H1 (cell line): ENCODE measurements at regions not wholly inside any gene's neighbourhood (a gene's known extent, or its start where the extent isn't known, plus 50 kb on each side); places are given as distances from the start of the nearest gene placed in this dataset.

Source experiments
- CHD2 ChIP-seq: IDR thresholded peaks from 2 replicates; pipeline ENCODE4 v1.6.1; 2012; ENCODE audit warnings: low read length, improper control_type of control experiment
- EP300 ChIP-seq, 2 experiments: IDR thresholded peaks; 1 replicate in 1 of 2; 2 replicates in 1 of 2; pipeline ENCODE4 v1.6.1; 2011 to 2012; ENCODE audit warnings: low read depth in 2 of 2, low read length in 2 of 2, mild to moderate bottlenecking in 2 of 2, borderline replicate concordance in 1 of 2, inconsistent platforms in 1 of 2, moderate library complexity in 1 of 2
- FOSL1 ChIP-seq: IDR thresholded peaks from 2 replicates; pipeline ENCODE4 v1.6.1; 2011; ENCODE audit warnings: mild to moderate bottlenecking, low read depth, low read length, moderate library complexity; ENCODE audit not compliant: insufficient read depth
- HDAC6 ChIP-seq: IDR thresholded peaks from one replicate; pipeline ENCODE4 v1.7.1; 2012; ENCODE audit warnings: low read depth, mild to moderate bottlenecking, inconsistent platforms, low read length, moderate library complexity
- JUND ChIP-seq: IDR thresholded peaks from 2 replicates; pipeline ENCODE4 v1.6.1; 2011; ENCODE audit warnings: mild to moderate bottlenecking, improper control_type of control experiment, low read length
- RBBP5 ChIP-seq: IDR thresholded peaks from 2 replicates; pipeline ENCODE4 v1.7.1; 2012; ENCODE audit warnings: low read depth, mild to moderate bottlenecking, inconsistent platforms, low read length, moderate library complexity, borderline replicate concordance
- RNF2 ChIP-seq: fragments of 200-900, 300-1000 bp; sonication (generic); IDR thresholded peaks from 2 replicates; pipeline ENCODE4 v1.7.1; 2016; ENCODE audit warnings: borderline replicate concordance, low read depth, mild to moderate bottlenecking, antibody characterized with exemption, low read length; ENCODE audit not compliant: poor library complexity, severe bottlenecking; ENCODE audit errors: missing control alignments
- SIN3A ChIP-seq, 2 experiments: IDR thresholded peaks in 1 of 2; conservative IDR thresholded peaks in 1 of 2; 2 replicates each; pipeline ENCODE4 v1.6.1; 2011 to 2012; ENCODE audit warnings: low read length in 2 of 2, improper control_type of control experiment in 1 of 2, low read depth in 1 of 2, mild to moderate bottlenecking in 1 of 2
- TF ChIP-seq, protein P1 (sequence below): fragments of 300-600 bp; sonication (generic); IDR thresholded peaks from 2 replicates; pipeline ENCODE4 v1.7.1; 2012; ENCODE audit warnings: low read length, moderate library complexity, mild to moderate bottlenecking, inconsistent platforms; ENCODE audit not compliant: insufficient replicate concordance

GRCh38 chr15:81839387-81839786 lies 206.4 kb downstream of the MEX3B start (continued):
- TF ChIP-seq, protein P1, sequence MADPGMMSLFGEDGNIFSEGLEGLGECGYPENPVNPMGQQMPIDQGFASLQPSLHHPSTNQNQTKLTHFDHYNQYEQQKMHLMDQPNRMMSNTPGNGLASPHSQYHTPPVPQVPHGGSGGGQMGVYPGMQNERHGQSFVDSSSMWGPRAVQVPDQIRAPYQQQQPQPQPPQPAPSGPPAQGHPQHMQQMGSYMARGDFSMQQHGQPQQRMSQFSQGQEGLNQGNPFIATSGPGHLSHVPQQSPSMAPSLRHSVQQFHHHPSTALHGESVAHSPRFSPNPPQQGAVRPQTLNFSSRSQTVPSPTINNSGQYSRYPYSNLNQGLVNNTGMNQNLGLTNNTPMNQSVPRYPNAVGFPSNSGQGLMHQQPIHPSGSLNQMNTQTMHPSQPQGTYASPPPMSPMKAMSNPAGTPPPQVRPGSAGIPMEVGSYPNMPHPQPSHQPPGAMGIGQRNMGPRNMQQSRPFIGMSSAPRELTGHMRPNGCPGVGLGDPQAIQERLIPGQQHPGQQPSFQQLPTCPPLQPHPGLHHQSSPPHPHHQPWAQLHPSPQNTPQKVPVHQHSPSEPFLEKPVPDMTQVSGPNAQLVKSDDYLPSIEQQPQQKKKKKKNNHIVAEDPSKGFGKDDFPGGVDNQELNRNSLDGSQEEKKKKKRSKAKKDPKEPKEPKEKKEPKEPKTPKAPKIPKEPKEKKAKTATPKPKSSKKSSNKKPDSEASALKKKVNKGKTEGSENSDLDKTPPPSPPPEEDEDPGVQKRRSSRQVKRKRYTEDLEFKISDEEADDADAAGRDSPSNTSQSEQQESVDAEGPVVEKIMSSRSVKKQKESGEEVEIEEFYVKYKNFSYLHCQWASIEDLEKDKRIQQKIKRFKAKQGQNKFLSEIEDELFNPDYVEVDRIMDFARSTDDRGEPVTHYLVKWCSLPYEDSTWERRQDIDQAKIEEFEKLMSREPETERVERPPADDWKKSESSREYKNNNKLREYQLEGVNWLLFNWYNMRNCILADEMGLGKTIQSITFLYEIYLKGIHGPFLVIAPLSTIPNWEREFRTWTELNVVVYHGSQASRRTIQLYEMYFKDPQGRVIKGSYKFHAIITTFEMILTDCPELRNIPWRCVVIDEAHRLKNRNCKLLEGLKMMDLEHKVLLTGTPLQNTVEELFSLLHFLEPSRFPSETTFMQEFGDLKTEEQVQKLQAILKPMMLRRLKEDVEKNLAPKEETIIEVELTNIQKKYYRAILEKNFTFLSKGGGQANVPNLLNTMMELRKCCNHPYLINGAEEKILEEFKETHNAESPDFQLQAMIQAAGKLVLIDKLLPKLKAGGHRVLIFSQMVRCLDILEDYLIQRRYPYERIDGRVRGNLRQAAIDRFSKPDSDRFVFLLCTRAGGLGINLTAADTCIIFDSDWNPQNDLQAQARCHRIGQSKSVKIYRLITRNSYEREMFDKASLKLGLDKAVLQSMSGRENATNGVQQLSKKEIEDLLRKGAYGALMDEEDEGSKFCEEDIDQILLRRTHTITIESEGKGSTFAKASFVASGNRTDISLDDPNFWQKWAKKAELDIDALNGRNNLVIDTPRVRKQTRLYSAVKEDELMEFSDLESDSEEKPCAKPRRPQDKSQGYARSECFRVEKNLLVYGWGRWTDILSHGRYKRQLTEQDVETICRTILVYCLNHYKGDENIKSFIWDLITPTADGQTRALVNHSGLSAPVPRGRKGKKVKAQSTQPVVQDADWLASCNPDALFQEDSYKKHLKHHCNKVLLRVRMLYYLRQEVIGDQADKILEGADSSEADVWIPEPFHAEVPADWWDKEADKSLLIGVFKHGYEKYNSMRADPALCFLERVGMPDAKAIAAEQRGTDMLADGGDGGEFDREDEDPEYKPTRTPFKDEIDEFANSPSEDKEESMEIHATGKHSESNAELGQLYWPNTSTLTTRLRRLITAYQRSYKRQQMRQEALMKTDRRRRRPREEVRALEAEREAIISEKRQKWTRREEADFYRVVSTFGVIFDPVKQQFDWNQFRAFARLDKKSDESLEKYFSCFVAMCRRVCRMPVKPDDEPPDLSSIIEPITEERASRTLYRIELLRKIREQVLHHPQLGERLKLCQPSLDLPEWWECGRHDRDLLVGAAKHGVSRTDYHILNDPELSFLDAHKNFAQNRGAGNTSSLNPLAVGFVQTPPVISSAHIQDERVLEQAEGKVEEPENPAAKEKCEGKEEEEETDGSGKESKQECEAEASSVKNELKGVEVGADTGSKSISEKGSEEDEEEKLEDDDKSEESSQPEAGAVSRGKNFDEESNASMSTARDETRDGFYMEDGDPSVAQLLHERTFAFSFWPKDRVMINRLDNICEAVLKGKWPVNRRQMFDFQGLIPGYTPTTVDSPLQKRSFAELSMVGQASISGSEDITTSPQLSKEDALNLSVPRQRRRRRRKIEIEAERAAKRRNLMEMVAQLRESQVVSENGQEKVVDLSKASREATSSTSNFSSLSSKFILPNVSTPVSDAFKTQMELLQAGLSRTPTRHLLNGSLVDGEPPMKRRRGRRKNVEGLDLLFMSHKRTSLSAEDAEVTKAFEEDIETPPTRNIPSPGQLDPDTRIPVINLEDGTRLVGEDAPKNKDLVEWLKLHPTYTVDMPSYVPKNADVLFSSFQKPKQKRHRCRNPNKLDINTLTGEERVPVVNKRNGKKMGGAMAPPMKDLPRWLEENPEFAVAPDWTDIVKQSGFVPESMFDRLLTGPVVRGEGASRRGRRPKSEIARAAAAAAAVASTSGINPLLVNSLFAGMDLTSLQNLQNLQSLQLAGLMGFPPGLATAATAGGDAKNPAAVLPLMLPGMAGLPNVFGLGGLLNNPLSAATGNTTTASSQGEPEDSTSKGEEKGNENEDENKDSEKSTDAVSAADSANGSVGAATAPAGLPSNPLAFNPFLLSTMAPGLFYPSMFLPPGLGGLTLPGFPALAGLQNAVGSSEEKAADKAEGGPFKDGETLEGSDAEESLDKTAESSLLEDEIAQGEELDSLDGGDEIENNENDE, result no peak
- TF ChIP-seq RNF2 (no peak), JUND (no peak), FOSL1 (no peak), EP300 (IDR thresholded peaks at IDR 0.05; ENCODE audit: borderline replicate concordance in 1 of 2, low read depth in 2 of 2, low read length in 2 of 2) (no peak), RBBP5 (no peak), SIN3A (conservative IDR thresholded peaks at IDR 0.05 in 1 of 2, IDR thresholded peaks at IDR 0.05 in 1 of 2; ENCODE audit: low read depth in 1 of 2, low read length in 2 of 2) (no peak), HDAC6 (no peak), CHD2 (no peak)
